ENCODE measurements at regions not wholly inside any gene's neighbourhood (a gene's known extent, or its start where the extent isn't known, plus 50 kb on each side); places are given as distances from the start of the nearest gene placed in this dataset.

DNA sequence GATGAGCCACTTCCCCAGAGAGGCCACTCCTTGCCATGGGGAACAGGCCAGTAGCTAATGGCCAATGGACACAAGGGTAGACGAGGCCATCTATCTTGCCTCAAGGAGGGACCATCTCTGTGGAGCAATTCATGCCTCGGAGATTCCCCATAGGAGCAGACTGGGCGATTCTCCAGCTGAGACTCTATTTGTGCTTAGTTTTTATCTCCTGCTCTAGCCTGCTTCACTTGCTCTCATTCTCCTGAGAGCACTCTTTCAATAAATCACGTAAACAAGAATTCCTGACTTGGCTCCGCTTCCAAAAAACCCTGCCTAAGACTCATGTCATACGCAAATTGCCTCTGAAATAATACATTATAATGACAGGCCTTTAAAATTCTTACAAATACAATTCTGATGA, 396.4 kb upstream of the USP15 start:
- Histone ChIP-seq H3K9me3 (replicated peaks; ENCODE audit: control insufficient read depth, insufficient read depth, low read depth, low read length) (0 out of 2 replicates have a peak, but pooled peaks cover 2% of the 10 kb centered on the region), H3K4me3 (no peak overlapping the region), H3K27me3 (ENCODE audit: control insufficient read depth in 2 of 2, insufficient read depth in 2 of 2, low read length in 2 of 2) (no peaks in the 10 kb centered on the region), H3K9me1 (ENCODE audit: control insufficient read depth, insufficient read depth, low read length) (no peaks in the 10 kb centered on the region), H3K4me2 (ENCODE audit: insufficient read depth, low read length) (no peak overlapping the region), H3K36me3 (ENCODE audit: control insufficient read depth, insufficient read depth, low read length) (no peaks in the 10 kb centered on the region), H3K79me2 (ENCODE audit: control insufficient read depth, insufficient read depth, low read length) (no peaks in the 10 kb centered on the region), H2AFZ (ENCODE audit: low read depth, low read length) (no peak overlapping the region), H3K9ac (ENCODE audit: insufficient read depth in 1 of 2, low read depth in 2 of 2, low read length in 2 of 2) (no peak overlapping the region), H3K4me1 (replicated peaks in 1 of 2; ENCODE audit: control insufficient read depth in 2 of 2, insufficient read depth in 2 of 2, low read length in 2 of 2) (no peaks in the 10 kb centered on the region), H3K27ac (ENCODE audit: extremely low read depth, low read depth, low read length) (no peak overlapping the region), H4K20me1 (replicated peaks; ENCODE audit: control insufficient read depth, insufficient read depth, low read length) (no peaks in the 10 kb centered on the region)
- no peak for FAIRE-seq
- no peak for ATAC-seq
- 0% methylated on average over 6 of the region's 6 CpGs for WGBS (ENCODE audit: insufficient coverage, low coverage, missing lambda C conversion rate)
- in situ Hi-C loops (cut with MboI) = no loop called here
- ChIA-PET CTCF (ENCODE audit: low intra/inter-chr PET ratio) (no interaction called here), POLR2A (no interaction called here)
- intact Hi-C loops (cut with micrococcal nuclease) = no loop called here
- DNase-seq (ENCODE audit: extremely low read depth in 1 of 4, low spot score in 3 of 4) = no peak
- TF ChIP-seq POLR3G (IDR thresholded peaks at IDR 0.05; ENCODE audit: extremely low read depth, insufficient read length, insufficient replicate concordance) (no peak), TCF15 (CRISPR knock-in tag; IDR thresholded peaks at IDR 0.05) (no peak), FOSL1 (tag; conservative IDR thresholded peaks at IDR 0.05) (no peak)
- BruUV-seq (replicated peaks) = no TSS peak

DNA sequence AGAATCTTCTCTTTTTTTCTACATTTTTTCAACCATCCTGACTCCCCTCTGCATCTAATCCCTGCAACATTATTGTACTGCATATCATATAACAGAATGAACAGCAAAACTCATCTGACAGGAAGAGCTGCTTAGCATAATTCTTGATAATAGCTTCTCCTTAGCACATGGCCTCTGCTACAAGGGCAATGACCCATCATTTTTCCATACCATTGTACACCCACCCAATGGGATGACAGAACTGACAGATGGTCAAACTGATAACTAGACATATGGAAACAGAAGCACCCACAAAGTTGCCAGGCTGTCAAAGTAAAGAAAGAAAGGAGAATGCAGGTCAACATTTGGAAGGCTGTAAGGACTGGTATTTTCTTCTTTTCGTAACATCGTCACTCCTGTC, 390.4 kb upstream of the USP15 start:
- H3K27me3 ChIP-seq (ENCODE audit: control insufficient read depth in 2 of 2, insufficient read depth in 2 of 2, low read length in 2 of 2) = no peaks in the 10 kb centered on the region
- no peaks in the 10 kb centered on the region for H3K79me2 ChIP-seq (ENCODE audit: control insufficient read depth, insufficient read depth, low read length)
- ChIA-PET POLR2A (no interaction called here), CTCF (ENCODE audit: low intra/inter-chr PET ratio) (no interaction called here)
- BruUV-seq (replicated peaks) = no TSS peak
- no peak overlapping the region for H3K4me3 ChIP-seq
- in situ Hi-C loops (cut with MboI) (no loop called here), intact Hi-C loops (cut with micrococcal nuclease) (no loop called here)
- DNase-seq (ENCODE audit: extremely low read depth in 1 of 4, low spot score in 3 of 4) (no peak), FAIRE-seq (no peak), ATAC-seq (no peak)
- H3K36me3 ChIP-seq (ENCODE audit: control insufficient read depth, insufficient read depth, low read length) = no peaks in the 10 kb centered on the region
- 0% methylated on average over 2 of the region's 2 CpGs for WGBS (ENCODE audit: insufficient coverage, low coverage, missing lambda C conversion rate)
- no peak overlapping the region for H3K4me2 ChIP-seq (ENCODE audit: insufficient read depth, low read length)
- H3K9me1 ChIP-seq (ENCODE audit: control insufficient read depth, insufficient read depth, low read length) = no peaks in the 10 kb centered on the region
- H2AFZ ChIP-seq (ENCODE audit: low read depth, low read length) = no peak overlapping the region
- no peak overlapping the region for H3K27ac ChIP-seq (ENCODE audit: extremely low read depth, low read depth, low read length)
- no peaks in the 10 kb centered on the region for H3K4me1 ChIP-seq (replicated peaks in 1 of 2; ENCODE audit: control insufficient read depth in 2 of 2, insufficient read depth in 2 of 2, low read length in 2 of 2)
- no peaks in the 10 kb centered on the region for H3K9me3 ChIP-seq (replicated peaks; ENCODE audit: control insufficient read depth, insufficient read depth, low read depth, low read length)
- no peaks in the 10 kb centered on the region for H4K20me1 ChIP-seq (replicated peaks; ENCODE audit: control insufficient read depth, insufficient read depth, low read length)
- H3K9ac ChIP-seq (ENCODE audit: insufficient read depth in 1 of 2, low read depth in 2 of 2, low read length in 2 of 2) = no peak overlapping the region
- TF ChIP-seq DNMT1 (IDR thresholded peaks at IDR 0.05) (no peak), RBM17 (IDR thresholded peaks at IDR 0.05; ENCODE audit: borderline replicate concordance, low read depth, low read length) (no peak), ZBTB7A (IDR thresholded peaks at IDR 0.05; ENCODE audit: borderline replicate concordance, control insufficient read depth, low read depth, low read length) (no peak), ILK (tag; IDR thresholded peaks at IDR 0.05; ENCODE audit: borderline replicate concordance, low read depth) (no peak), POLR2G (IDR thresholded peaks at IDR 0.05; ENCODE audit: low read depth, low read length) (no peak), RCOR1 (IDR thresholded peaks at IDR 0.05; ENCODE audit: borderline replicate concordance in 1 of 2, low read depth in 2 of 2, low read length in 2 of 2) (no peak), ZBTB8A (IDR thresholded peaks at IDR 0.05; ENCODE audit: partially characterized antibody) (no peak), ZNF408 (CRISPR knock-in tag; IDR thresholded peaks at IDR 0.05; ENCODE audit: low read depth) (no peak), MXD1 (CRISPR knock-in tag; IDR thresholded peaks at IDR 0.05; ENCODE audit: borderline replicate concordance, poor library complexity, severe bottlenecking) (no peak), ZNF253 (CRISPR knock-in tag; conservative IDR thresholded peaks at IDR 0.05) (no peak), SRSF1 (IDR thresholded peaks at IDR 0.05; ENCODE audit: low read depth, low read length) (no peak), ARNT (IDR thresholded peaks at IDR 0.05) (no peak), ZNF75A (CRISPR knock-in tag; IDR thresholded peaks at IDR 0.05) (no peak), TAL1 (IDR thresholded peaks at IDR 0.05) (no peak), ZNF165 (CRISPR knock-in tag; IDR thresholded peaks at IDR 0.05; ENCODE audit: borderline replicate concordance) (no peak), ZNF224 (CRISPR knock-in tag; IDR thresholded peaks at IDR 0.05) (no peak)

All from K562 (cell line).